Glutamatergic neuron (in vitro differentiated cells): ENCODE measurements at regions not wholly inside any gene's neighbourhood (a gene's known extent, or its start where the extent isn't known, plus 50 kb on each side); places are given as distances from the start of the nearest gene placed in this dataset.
"Not testable (repeated sequence)": the region's sequence is repeated elsewhere in the genome, so short reads cannot be mapped to it uniquely, and the experiment has no call there.

ENCODE experiments used
- DNase-seq: peaks from one replicate; pipeline ENCODE4 v3.0.0; 2022
- H3K27ac Mint-ChIP-seq: one replicate; pipeline ENCODE4 v1.8.0; 2020; ENCODE audit warnings: mild to moderate bottlenecking, mixed read lengths, inconsistent platforms; ENCODE audit not compliant: unreplicated experiment
- H3K27me3 Mint-ChIP-seq: one replicate; pipeline ENCODE4 v1.8.0; 2020; ENCODE audit warnings: mild to moderate bottlenecking, moderate library complexity, mixed read lengths, inconsistent platforms; ENCODE audit not compliant: unreplicated experiment
- H3K36me3 Mint-ChIP-seq: one replicate; pipeline ENCODE4 v1.8.0; 2020; ENCODE audit warnings: mild to moderate bottlenecking, mixed read lengths, inconsistent platforms; ENCODE audit not compliant: unreplicated experiment
- H3K4me1 Mint-ChIP-seq: one replicate; pipeline ENCODE4 v1.8.0; 2020; ENCODE audit warnings: mild to moderate bottlenecking, low read depth, mixed read lengths, inconsistent platforms; ENCODE audit not compliant: unreplicated experiment
- H3K4me3 Mint-ChIP-seq: one replicate; pipeline ENCODE4 v1.8.0; 2020; ENCODE audit warnings: mild to moderate bottlenecking, mixed read lengths, inconsistent platforms; ENCODE audit not compliant: unreplicated experiment
- H3K9me3 Mint-ChIP-seq: one replicate; pipeline ENCODE4 v1.8.0; 2020; ENCODE audit warnings: mild to moderate bottlenecking, moderate library complexity, mixed read lengths, inconsistent platforms; ENCODE audit not compliant: unreplicated experiment
- TF ChIP-seq, protein P1 (sequence below): fragments of 200-600 bp; sonication (generic); IDR thresholded peaks from one replicate; pipeline ENCODE4 v1.5.0; 2021; ENCODE audit not compliant: partially characterized antibody, unreplicated experiment

DNA sequence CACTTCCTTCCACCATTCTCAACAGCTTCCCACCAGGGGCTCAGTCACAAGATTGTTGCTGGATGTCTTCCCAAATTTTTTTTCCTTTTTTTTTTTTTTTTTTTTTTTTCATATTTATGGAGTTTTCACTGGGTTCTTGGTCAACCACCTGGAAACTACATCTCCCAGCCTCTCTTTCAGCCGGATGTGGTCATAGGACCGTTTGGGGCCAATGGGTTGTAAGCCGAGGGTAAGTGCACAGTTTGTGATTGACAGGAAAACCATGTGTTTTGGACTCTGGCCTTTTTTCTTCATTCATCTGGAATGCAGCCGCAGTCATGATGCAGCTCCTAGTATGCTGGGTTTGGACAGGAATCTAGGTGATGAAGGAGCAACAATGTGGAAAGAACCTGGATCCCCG is 337.1 kb upstream of the FOXK1 start:
- peaks cover 9% of the 10 kb centered on the region for H3K9me3 Mint-ChIP-seq

DNA sequence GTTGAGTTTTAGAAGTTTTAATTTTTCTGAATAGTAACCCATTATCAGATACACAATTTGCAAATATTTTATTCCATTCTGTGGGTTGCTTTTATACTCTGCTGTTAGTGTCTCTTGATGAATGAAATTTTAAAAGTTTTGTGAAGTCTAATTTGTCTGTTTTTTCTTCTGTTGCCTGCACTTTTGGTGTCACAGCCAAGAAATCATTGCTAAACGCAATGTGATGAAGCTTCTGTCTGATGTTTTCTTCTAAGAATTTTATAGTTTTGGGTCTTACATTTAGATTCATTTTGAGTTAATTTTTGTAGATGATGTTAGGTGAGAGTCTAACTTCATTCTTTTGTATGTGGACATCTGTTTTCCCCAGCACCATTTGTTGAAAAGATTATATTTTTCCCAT is 330.0 kb upstream of the FOXK1 start:
- TF ChIP-seq, protein P1, sequence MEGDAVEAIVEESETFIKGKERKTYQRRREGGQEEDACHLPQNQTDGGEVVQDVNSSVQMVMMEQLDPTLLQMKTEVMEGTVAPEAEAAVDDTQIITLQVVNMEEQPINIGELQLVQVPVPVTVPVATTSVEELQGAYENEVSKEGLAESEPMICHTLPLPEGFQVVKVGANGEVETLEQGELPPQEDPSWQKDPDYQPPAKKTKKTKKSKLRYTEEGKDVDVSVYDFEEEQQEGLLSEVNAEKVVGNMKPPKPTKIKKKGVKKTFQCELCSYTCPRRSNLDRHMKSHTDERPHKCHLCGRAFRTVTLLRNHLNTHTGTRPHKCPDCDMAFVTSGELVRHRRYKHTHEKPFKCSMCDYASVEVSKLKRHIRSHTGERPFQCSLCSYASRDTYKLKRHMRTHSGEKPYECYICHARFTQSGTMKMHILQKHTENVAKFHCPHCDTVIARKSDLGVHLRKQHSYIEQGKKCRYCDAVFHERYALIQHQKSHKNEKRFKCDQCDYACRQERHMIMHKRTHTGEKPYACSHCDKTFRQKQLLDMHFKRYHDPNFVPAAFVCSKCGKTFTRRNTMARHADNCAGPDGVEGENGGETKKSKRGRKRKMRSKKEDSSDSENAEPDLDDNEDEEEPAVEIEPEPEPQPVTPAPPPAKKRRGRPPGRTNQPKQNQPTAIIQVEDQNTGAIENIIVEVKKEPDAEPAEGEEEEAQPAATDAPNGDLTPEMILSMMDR: no peak
- H3K4me3 Mint-ChIP-seq: no peak overlapping the region
- DNase-seq: no peak
- peaks cover 5% of the 10 kb centered on the region for H3K36me3 Mint-ChIP-seq
- H3K27me3 Mint-ChIP-seq: peaks cover 7% of the 10 kb centered on the region
- no peaks in the 10 kb centered on the region for H3K9me3 Mint-ChIP-seq
- no peaks in the 10 kb centered on the region for H3K4me1 Mint-ChIP-seq
- no peak overlapping the region for H3K27ac Mint-ChIP-seq

More for the DNA sequence above, 337.1 kb upstream of the FOXK1 start:
- no peak for DNase-seq
- H3K4me1 Mint-ChIP-seq: no peaks in the 10 kb centered on the region
- TF ChIP-seq, protein P1: no peak
- peaks cover 4% of the 10 kb centered on the region for H3K27me3 Mint-ChIP-seq
- no peak overlapping the region for H3K27ac Mint-ChIP-seq
- H3K36me3 Mint-ChIP-seq: peaks cover 11% of the 10 kb centered on the region
- H3K4me3 Mint-ChIP-seq: no peak overlapping the region

DNA sequence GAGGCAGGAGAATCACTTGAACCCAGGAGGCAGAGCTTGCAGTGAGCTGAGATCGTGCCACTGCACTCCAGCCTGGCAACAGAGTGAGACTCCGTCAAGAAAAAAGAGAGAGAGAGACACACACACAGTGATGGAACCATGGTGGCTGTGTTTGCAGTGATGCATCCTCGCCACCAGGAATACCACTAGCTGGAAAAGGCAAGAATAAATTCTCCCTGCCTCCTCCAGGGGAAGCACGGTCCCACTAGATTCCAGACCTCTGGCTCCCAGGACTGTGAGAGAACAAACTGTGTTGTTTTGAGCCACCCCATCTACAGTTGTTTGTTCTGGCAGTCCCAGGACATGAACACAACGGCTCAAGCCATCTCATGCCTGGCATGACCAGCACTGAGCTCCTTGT is 320.3 kb upstream of the FOXK1 start:
- H3K27me3 Mint-ChIP-seq: peaks cover 4% of the 10 kb centered on the region
- TF ChIP-seq, protein P1: no peak
- no peak overlapping the region for H3K27ac Mint-ChIP-seq
- no peak for DNase-seq
- H3K9me3 Mint-ChIP-seq: peaks cover 10% of the 10 kb centered on the region
- peaks cover 16% of the 10 kb centered on the region for H3K36me3 Mint-ChIP-seq
- H3K4me3 Mint-ChIP-seq: no peak overlapping the region
- H3K4me1 Mint-ChIP-seq: peaks cover 3% of the 10 kb centered on the region

DNA sequence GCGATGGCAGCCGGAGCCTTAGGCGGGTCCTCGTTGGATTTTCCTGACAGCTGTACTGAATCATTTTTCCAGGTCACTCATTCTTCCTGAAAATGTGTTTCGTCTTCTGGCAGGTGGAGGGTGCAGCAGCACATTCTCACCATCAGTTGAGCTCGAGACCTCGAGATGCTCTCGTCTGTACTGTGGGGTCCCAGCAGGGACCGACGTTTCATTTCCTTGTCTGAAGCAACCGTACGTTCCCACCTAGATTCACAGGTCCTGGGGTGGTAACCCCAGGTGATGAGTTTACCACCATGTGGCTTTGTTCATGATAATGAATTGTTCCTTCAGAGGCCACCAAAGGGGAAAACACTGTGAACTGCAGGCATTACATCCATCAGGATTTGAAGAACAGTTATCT is 298.5 kb upstream of the FOXK1 start:
- Mint-ChIP-seq H3K27me3 (no peaks in the 10 kb centered on the region), H3K27ac (no peak overlapping the region), H3K9me3 (peaks cover 5% of the 10 kb centered on the region), H3K36me3 (no peaks in the 10 kb centered on the region), H3K4me3 (no peak overlapping the region), H3K4me1 (no peaks in the 10 kb centered on the region)
- DNase-seq: no peak
- TF ChIP-seq, protein P1: no peak

DNA sequence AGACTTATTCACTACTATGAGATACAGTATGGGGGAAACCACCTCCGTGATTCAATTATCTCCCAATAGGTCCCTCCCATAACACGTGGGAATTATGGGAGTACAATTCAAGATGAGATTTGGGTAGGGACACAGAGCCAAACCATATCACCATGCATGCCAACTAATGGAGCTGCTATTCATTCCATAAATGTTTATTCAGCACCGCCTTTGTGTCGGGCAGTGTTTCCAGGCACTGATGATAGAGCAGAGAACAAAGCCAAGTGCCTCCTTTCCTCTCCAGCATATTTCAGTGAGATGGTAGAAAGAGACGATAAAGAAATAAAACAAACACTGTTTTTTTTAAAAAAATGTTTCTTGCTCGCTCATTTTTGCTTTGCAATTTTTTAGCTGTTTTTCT is 295.9 kb upstream of the FOXK1 start:
- Mint-ChIP-seq H3K4me1 (no peaks in the 10 kb centered on the region), H3K4me3 (no peak overlapping the region), H3K27ac (no peak overlapping the region), H3K9me3 (peaks cover 7% of the 10 kb centered on the region), H3K36me3 (peaks cover 7% of the 10 kb centered on the region), H3K27me3 (peaks cover 2% of the 10 kb centered on the region)
- TF ChIP-seq, protein P1: no peak
- no peak for DNase-seq

DNA sequence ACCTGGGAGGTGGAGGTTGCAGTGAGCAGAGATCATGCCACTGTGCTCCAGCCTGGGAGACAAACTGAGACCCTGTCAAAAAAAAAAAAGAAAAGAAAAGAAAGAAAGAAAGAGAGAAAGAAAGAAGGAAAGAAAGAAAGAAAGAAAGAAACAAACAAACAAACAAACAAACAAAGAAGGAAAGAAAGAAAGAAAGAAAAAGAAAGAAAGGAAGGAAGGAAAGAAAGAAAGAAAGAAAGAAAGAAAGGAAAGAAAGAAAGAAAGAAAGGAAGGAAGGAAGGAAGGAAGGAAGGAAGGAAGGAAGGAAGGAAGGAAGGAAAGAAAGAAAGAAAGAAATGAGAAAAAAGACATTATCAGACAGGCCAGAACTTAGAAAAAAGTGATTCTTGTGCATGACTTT is 291.0 kb upstream of the FOXK1 start:
- DNase-seq, H3K27me3 Mint-ChIP-seq, H3K4me3 Mint-ChIP-seq, H3K9me3 Mint-ChIP-seq, H3K27ac Mint-ChIP-seq, H3K4me1 Mint-ChIP-seq: not testable (repeated sequence)
- H3K36me3 Mint-ChIP-seq: peaks cover 11% of the 10 kb centered on the region
